ENCODE measurements at regions not wholly inside any gene's neighbourhood (a gene's known extent, or its start where the extent isn't known, plus 50 kb on each side); places are given as distances from the start of the nearest gene placed in this dataset.
A peak's percentile ranks its signal among the peaks of the same experiment; 100 is the strongest.

GRCh38 chr6:138577151-138577915 is 78.0 kb upstream of the NHSL1 start:
- H3K4me3 ChIP-seq (ENCODE audit: low read depth, low read length), result no peak overlapping the region
- DNase-seq (ENCODE audit: low read depth), result no peak
- TF ChIP-seq, protein P1, sequence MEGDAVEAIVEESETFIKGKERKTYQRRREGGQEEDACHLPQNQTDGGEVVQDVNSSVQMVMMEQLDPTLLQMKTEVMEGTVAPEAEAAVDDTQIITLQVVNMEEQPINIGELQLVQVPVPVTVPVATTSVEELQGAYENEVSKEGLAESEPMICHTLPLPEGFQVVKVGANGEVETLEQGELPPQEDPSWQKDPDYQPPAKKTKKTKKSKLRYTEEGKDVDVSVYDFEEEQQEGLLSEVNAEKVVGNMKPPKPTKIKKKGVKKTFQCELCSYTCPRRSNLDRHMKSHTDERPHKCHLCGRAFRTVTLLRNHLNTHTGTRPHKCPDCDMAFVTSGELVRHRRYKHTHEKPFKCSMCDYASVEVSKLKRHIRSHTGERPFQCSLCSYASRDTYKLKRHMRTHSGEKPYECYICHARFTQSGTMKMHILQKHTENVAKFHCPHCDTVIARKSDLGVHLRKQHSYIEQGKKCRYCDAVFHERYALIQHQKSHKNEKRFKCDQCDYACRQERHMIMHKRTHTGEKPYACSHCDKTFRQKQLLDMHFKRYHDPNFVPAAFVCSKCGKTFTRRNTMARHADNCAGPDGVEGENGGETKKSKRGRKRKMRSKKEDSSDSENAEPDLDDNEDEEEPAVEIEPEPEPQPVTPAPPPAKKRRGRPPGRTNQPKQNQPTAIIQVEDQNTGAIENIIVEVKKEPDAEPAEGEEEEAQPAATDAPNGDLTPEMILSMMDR (IDR thresholded peaks at IDR 0.05; ENCODE audit: low read depth, low read length, missing control alignments), result no peak

DNA sequence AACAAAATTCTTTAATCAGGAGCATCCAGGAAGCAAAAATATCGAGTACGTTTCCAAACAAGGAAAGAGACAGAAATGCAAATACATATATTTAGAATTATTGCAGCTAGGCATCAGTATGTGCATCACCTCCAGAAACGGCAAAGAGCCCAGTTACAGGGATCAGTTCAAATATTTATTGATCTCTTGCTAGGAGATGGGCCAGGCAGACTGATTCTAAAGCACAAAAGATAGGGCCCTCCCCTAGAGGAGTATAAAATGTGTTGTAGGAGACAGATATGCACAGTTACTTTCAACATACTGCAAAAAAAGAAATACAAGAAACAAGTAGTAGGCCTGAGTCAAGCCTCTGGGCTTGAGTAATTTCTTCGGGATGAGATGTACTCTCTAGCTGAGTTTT is 80.7 kb upstream of the NHSL1 start:
- H3K4me3 ChIP-seq (ENCODE audit: low read depth, low read length), result no peak overlapping the region
- TF ChIP-seq, protein P1 (IDR thresholded peaks at IDR 0.05; ENCODE audit: low read depth, low read length, missing control alignments), result no peak
- no peak for DNase-seq (ENCODE audit: low read depth)

- TF ChIP-seq, protein P1 (IDR thresholded peaks at IDR 0.05; ENCODE audit: low read depth, low read length, missing control alignments), result no peak
- H3K4me3 ChIP-seq (ENCODE audit: low read depth, low read length), result no peak overlapping the region
- no peak for DNase-seq (ENCODE audit: low read depth)
Observed at GRCh38 chr6:138580801-138581200, 81.5 kb upstream of the NHSL1 start.

GRCh38 chr6:138582573-138582972 is 83.3 kb upstream of the NHSL1 start:
- DNase-seq (ENCODE audit: low read depth), result no peak
- TF ChIP-seq, protein P1 (IDR thresholded peaks at IDR 0.05; ENCODE audit: low read depth, low read length, missing control alignments), result no peak

DNA sequence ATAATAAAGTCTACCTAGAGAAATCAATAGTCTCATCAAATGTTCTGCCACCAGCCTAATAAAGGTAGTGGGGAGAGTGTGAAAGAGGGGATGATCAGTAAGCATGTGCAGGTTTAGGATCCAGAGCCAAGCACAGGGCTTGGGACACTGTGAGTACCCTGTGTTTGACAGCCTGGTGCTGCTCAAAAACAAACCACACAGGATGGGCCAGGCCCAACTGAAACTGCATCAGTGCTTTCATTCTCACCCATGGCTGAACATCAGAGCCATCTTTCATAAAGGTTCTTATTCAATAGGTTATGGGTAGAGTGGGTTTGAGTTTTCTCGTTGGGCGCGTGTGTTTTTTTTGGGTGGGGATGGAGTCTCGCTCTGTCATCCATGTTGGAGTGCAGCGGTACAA is 87.3 kb upstream of the NHSL1 start:
- no peak for DNase-seq (ENCODE audit: low read depth)
- TF ChIP-seq, protein P1 (IDR thresholded peaks at IDR 0.05; ENCODE audit: low read depth, low read length, missing control alignments), result no peak

More at GRCh38 chr6:138582573-138582972, 83.3 kb upstream of the NHSL1 start:
- H3K4me3 ChIP-seq (ENCODE audit: low read depth, low read length), result no peak overlapping the region

GRCh38 chr6:138588805-138589434 is 89.6 kb upstream of the NHSL1 start:
- H3K4me3 ChIP-seq (ENCODE audit: low read depth, low read length), result no peak overlapping the region
- DNase-seq (ENCODE audit: low read depth), result peak; percentile 44
- TF ChIP-seq, protein P1 (IDR thresholded peaks at IDR 0.05; ENCODE audit: low read depth, low read length, missing control alignments), result peak; percentile 87

More for the DNA sequence above, 87.3 kb upstream of the NHSL1 start:
- H3K4me3 ChIP-seq (ENCODE audit: low read depth, low read length), result no peak overlapping the region
